GM19023 (cell line): ENCODE measurements at regions not wholly inside any gene's neighbourhood (a gene's known extent, or its start where the extent isn't known, plus 50 kb on each side); places are given as distances from the start of the nearest gene placed in this dataset.

Experiments used
- ATAC-seq: cut with Tn5 transposase; IDR thresholded peaks from one replicate; pipeline ENCODE4 v1.9.1; 2021; ENCODE audit warnings: mild to moderate bottlenecking, moderate library complexity; ENCODE audit not compliant: unreplicated experiment

GRCh38 chr12:98418357-98419075 lies 96.9 kb upstream of the TMPO start:
- peak; percentile 71 for ATAC-seq

GRCh38 chr12:98419081-98419794 lies 96.2 kb upstream of the TMPO start:
- ATAC-seq, result no peak

- no peak for ATAC-seq
These were observed 95.5 kb upstream of the TMPO start for GRCh38 chr12:98419795-98420404.

GRCh38 chr12:98420461-98420860 lies 94.9 kb upstream of the TMPO start:
- no peak for ATAC-seq

- no peak for ATAC-seq
These were observed 94.1 kb upstream of the TMPO start for GRCh38 chr12:98421316-98421715.

GRCh38 chr12:98422359-98422758 lies 93.0 kb upstream of the TMPO start:
- no peak for ATAC-seq

GRCh38 chr12:98422812-98423211 lies 92.6 kb upstream of the TMPO start:
- ATAC-seq, result no peak

GRCh38 chr12:98423963-98424362 lies 91.4 kb upstream of the TMPO start:
- no peak for ATAC-seq

- ATAC-seq, result no peak
These were observed 90.5 kb upstream of the TMPO start for GRCh38 chr12:98424726-98425401.

GRCh38 chr12:98425859-98426258 lies 89.5 kb upstream of the TMPO start:
- ATAC-seq, result no peak

- ATAC-seq, result no peak
These were observed 84.3 kb upstream of the TMPO start for GRCh38 chr12:98431089-98431488.

- ATAC-seq, result no peak
These were observed 78.2 kb upstream of the TMPO start for GRCh38 chr12:98437166-98437565.

- ATAC-seq, result no peak
These were observed 77.4 kb upstream of the TMPO start for GRCh38 chr12:98437806-98438595.

GRCh38 chr12:98438656-98439230 lies 76.6 kb upstream of the TMPO start:
- ATAC-seq, result no peak

GRCh38 chr12:98439471-98439951 lies 75.9 kb upstream of the TMPO start:
- ATAC-seq, result no peak

GRCh38 chr12:98439981-98440581 lies 75.3 kb upstream of the TMPO start:
- ATAC-seq, result no peak

- no peak for ATAC-seq
These were observed 69.3 kb upstream of the TMPO start for GRCh38 chr12:98446060-98446459.

- ATAC-seq, result no peak
These were observed 68.7 kb upstream of the TMPO start for GRCh38 chr12:98446682-98447081.

- no peak for ATAC-seq
These were observed 65.8 kb upstream of the TMPO start for GRCh38 chr12:98449584-98449983.

- ATAC-seq, result no peak
These were observed 62.3 kb upstream of the TMPO start for GRCh38 chr12:98453070-98453469.
